ENCODE measurements at regions not wholly inside any gene's neighbourhood (a gene's known extent, or its start where the extent isn't known, plus 50 kb on each side); places are given as distances from the start of the nearest gene placed in this dataset.
"Not testable (repeated sequence)": the region's sequence is repeated elsewhere in the genome, so short reads cannot be mapped to it uniquely, and the experiment has no call there.

GRCh38 chr6:86872810-86873209, 64.5 kb upstream of the HTR1E start:
- not testable (repeated sequence) for H3K4me3 ChIP-seq (ENCODE audit: low read depth, low read length); H3K27me3 ChIP-seq (ENCODE audit: insufficient read depth, low read depth, severe bottlenecking); H3K27ac ChIP-seq; DNase-seq; H3K9me3 ChIP-seq (ENCODE audit: severe bottlenecking); H3K36me3 ChIP-seq

- TF ChIP-seq CTCF (IDR thresholded peaks at IDR 0.05; ENCODE audit: low read depth, low read length), result no peak
- no peak for DNase-seq
- H3K27me3 ChIP-seq (ENCODE audit: insufficient read depth, low read depth, severe bottlenecking), result peaks cover 3% of the 10 kb centered on the region
Observed at GRCh38 chr6:86871681-86872080, 65.6 kb upstream of the HTR1E start.

DNA sequence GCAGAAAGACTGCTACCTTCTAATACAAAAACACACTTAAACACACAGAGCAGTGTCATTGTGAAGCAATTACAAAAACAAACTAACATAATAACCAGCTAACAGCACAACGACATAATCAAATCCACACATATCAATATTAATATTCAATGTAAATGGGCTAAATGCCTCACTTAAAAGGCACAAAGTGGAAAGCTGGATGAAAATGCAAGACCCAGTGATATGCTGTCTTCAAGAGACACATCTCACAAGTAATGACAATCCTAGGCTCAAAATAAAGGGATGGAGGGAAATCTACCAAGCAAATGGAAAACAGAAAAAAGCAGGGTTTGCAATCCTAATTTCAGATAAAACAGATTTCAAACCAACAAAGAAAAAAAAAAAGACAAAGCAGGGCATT, 67.8 kb upstream of the HTR1E start:
- H3K27ac ChIP-seq, result no peak overlapping the region
- no peak for DNase-seq
- H3K4me3 ChIP-seq (ENCODE audit: low read depth, low read length), result no peak overlapping the region
- no peaks in the 10 kb centered on the region for H3K36me3 ChIP-seq
- H3K27me3 ChIP-seq (ENCODE audit: insufficient read depth, low read depth, severe bottlenecking), result peaks cover 3% of the 10 kb centered on the region
- no peaks in the 10 kb centered on the region for H3K9me3 ChIP-seq (ENCODE audit: severe bottlenecking)
- TF ChIP-seq CTCF (IDR thresholded peaks at IDR 0.05; ENCODE audit: low read depth, low read length), result no peak

More at GRCh38 chr6:86871681-86872080, 65.6 kb upstream of the HTR1E start:
- no peaks in the 10 kb centered on the region for H3K36me3 ChIP-seq
- no peaks in the 10 kb centered on the region for H3K9me3 ChIP-seq (ENCODE audit: severe bottlenecking)
- no peak overlapping the region for H3K27ac ChIP-seq
- no peak overlapping the region for H3K4me3 ChIP-seq (ENCODE audit: low read depth, low read length)

DNA sequence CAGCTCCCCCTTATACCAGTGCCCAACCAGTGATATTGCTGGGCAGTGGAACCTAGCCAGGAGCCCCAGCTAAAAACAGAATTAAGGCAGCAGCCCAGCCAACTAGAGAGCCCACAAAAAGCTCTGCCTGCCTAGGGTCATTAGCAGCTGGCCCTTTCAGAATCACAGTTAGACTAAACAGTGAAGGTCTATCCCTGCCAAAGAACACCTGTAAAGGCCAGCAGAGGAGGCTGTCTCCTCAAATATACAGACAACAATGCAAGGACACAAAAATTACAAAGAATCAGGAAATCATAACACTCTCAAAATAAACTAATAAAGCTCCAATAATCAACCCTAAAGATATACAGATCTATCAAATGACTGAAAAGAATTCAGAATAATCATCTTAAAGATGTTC, 77.8 kb upstream of the HTR1E start:
- H3K4me3 ChIP-seq (ENCODE audit: low read depth, low read length), result no peak overlapping the region
- H3K36me3 ChIP-seq, result no peaks in the 10 kb centered on the region
- no peak for DNase-seq
- H3K27ac ChIP-seq, result no peak overlapping the region
- no peak for TF ChIP-seq CTCF (IDR thresholded peaks at IDR 0.05; ENCODE audit: low read depth, low read length)
- no peaks in the 10 kb centered on the region for H3K9me3 ChIP-seq (ENCODE audit: severe bottlenecking)
- peaks cover 24% of the 10 kb centered on the region for H3K27me3 ChIP-seq (ENCODE audit: insufficient read depth, low read depth, severe bottlenecking)

- Histone ChIP-seq H3K36me3 (no peaks in the 10 kb centered on the region), H3K4me3 (ENCODE audit: low read depth, low read length) (no peak overlapping the region), H3K27me3 (ENCODE audit: insufficient read depth, low read depth, severe bottlenecking) (peaks cover 24% of the 10 kb centered on the region), H3K27ac (no peak overlapping the region), H3K9me3 (ENCODE audit: severe bottlenecking) (no peaks in the 10 kb centered on the region)
- DNase-seq, result no peak
- no peak for TF ChIP-seq CTCF (IDR thresholded peaks at IDR 0.05; ENCODE audit: low read depth, low read length)
Observed at GRCh38 chr6:86858970-86859369, 78.4 kb upstream of the HTR1E start.

- H3K36me3 ChIP-seq, result no peaks in the 10 kb centered on the region
- TF ChIP-seq CTCF (IDR thresholded peaks at IDR 0.05; ENCODE audit: low read depth, low read length), result no peak
- H3K4me3 ChIP-seq (ENCODE audit: low read depth, low read length), result no peak overlapping the region
- H3K27me3 ChIP-seq (ENCODE audit: insufficient read depth, low read depth, severe bottlenecking), result peaks cover 35% of the 10 kb centered on the region
- H3K27ac ChIP-seq, result no peak overlapping the region
- DNase-seq, result no peak
- H3K9me3 ChIP-seq (ENCODE audit: severe bottlenecking), result no peaks in the 10 kb centered on the region
Observed at GRCh38 chr6:86857783-86858182, 79.5 kb upstream of the HTR1E start.

Measured in WERI-Rb-1 (cell line).